Gastroesophageal sphincter (tissue), 4 donors: ENCODE measurements at regions not wholly inside any gene's neighbourhood (a gene's known extent, or its start where the extent isn't known, plus 50 kb on each side); places are given as distances from the start of the nearest gene placed in this dataset.

Source experiments
- ATAC-seq: fragments of 150-250 bp; one replicate; pipeline ENCODE4 v1.9.1; 2016; ENCODE audit warnings: mild to moderate bottlenecking, moderate library complexity
- H3K27ac ChIP-seq, 4 donors: fragments of 200-600 bp; sonication (generic) in 3 of 4; 1 replicate in 3 of 4; 2 replicates in 1 of 4; pipeline ENCODE4 v1.5.1; 2016 to 2019
- H3K27me3 ChIP-seq: fragments of 200-600 bp; sonication (generic); one replicate; pipeline ENCODE4 v1.5.1; 2019
- H3K36me3 ChIP-seq, 2 donors: fragments of 200-600 bp; sonication (generic); one replicate each; pipeline ENCODE4 v1.5.1; 2019; ENCODE audit warnings: control low read depth in 1 of 2
- H3K4me1 ChIP-seq, 3 donors: fragments of 200-600 bp; sonication (generic); 1 replicate in 2 of 3; 2 replicates in 1 of 3; pipeline ENCODE4 v1.5.1; 2016 to 2019; ENCODE audit warnings: control low read depth in 2 of 3
- H3K4me3 ChIP-seq, 2 donors: fragments of 200-600 bp; sonication (generic); one replicate each; pipeline ENCODE4 v1.5.1; 2019; ENCODE audit warnings: mild to moderate bottlenecking in 1 of 2, moderate library complexity in 1 of 2
- H3K9me3 ChIP-seq, 3 donors: fragments of 200-600 bp; sonication (generic); one replicate each; pipeline ENCODE4 v1.5.1; 2017 to 2019; ENCODE audit warnings: control low read depth in 2 of 3
- EP300 ChIP-seq: sonication (generic); formaldehyde crosslinking; IDR thresholded peaks from one replicate; pipeline ENCODE4 v1.6.1; 2017; ENCODE audit warnings: antibody characterized with exemption, mild to moderate bottlenecking
- POLR2A ChIP-seq, 2 donors: fragments of 450-650 bp; IDR thresholded peaks; one replicate each; pipeline ENCODE4 v1.6.1; 2017; ENCODE audit warnings: antibody characterized with exemption in 2 of 2, mild to moderate bottlenecking in 2 of 2, moderate library complexity in 1 of 2
- POLR2AphosphoS5 ChIP-seq: sonication (generic); formaldehyde crosslinking; IDR thresholded peaks from one replicate; pipeline ENCODE4 v1.6.1; 2017; ENCODE audit warnings: antibody characterized with exemption
- WGBS, 2 donors: methylation state at CpG; one replicate each; pipeline ENCODE4 v1.1.5; 2018; ENCODE audit warnings: low coverage in 1 of 2; 5-methylcytosine and 5-hydroxymethylcytosine counted together
- TF ChIP-seq, protein P1 (sequence below), 4 experiments: fragments of 200-600 bp in 2 of 4; fragments of 450-650 bp in 2 of 4; sonication (generic) in 1 of 4; IDR thresholded peaks; one replicate each; pipeline ENCODE4 v1.5.1; 2017 to 2019; ENCODE audit warnings: antibody characterized with exemption in 4 of 4, mild to moderate bottlenecking in 2 of 4, moderate library complexity in 2 of 4

DNA sequence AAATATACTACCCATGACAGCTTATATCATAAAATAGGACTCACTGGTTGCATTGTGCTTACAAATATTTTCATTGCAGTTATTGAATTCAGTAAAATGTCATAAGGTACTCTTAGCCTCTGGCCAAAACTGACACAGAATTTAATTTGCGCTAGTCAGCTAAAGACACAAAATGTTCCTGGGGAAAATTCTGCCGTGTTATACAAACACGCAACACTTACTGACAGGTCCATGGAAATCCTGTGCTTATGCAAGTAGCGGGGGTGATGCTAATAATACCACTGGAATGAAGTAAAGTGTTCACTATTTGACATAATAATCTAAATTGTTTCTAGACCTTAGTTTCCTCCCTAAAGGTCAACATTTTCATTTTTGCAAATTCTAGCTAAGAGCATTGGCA, 354.4 kb upstream of the RSPO3 start:
- TF ChIP-seq POLR2AphosphoS5 (peak; percentile 93), POLR2A (IDR thresholded peaks at IDR 0.05) (no peak), EP300 (peak; percentile 81)
- TF ChIP-seq, protein P1, sequence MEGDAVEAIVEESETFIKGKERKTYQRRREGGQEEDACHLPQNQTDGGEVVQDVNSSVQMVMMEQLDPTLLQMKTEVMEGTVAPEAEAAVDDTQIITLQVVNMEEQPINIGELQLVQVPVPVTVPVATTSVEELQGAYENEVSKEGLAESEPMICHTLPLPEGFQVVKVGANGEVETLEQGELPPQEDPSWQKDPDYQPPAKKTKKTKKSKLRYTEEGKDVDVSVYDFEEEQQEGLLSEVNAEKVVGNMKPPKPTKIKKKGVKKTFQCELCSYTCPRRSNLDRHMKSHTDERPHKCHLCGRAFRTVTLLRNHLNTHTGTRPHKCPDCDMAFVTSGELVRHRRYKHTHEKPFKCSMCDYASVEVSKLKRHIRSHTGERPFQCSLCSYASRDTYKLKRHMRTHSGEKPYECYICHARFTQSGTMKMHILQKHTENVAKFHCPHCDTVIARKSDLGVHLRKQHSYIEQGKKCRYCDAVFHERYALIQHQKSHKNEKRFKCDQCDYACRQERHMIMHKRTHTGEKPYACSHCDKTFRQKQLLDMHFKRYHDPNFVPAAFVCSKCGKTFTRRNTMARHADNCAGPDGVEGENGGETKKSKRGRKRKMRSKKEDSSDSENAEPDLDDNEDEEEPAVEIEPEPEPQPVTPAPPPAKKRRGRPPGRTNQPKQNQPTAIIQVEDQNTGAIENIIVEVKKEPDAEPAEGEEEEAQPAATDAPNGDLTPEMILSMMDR (IDR thresholded peaks at IDR 0.05): no peak
- H3K27me3 ChIP-seq: no peaks in the 10 kb centered on the region
- H3K9me3 ChIP-seq: no peaks in the 10 kb centered on the region
- H3K4me3 ChIP-seq: no peak overlapping the region
- WGBS, 2 donors: 12 to 29% methylated on average over 4 of the region's 4 CpGs
- ATAC-seq: peak; percentile 90
- H3K27ac ChIP-seq: peak overlapping the region; percentile 81 to 86 (median 84)
- no peaks in the 10 kb centered on the region for H3K36me3 ChIP-seq
- H3K4me1 ChIP-seq: peaks cover 17 to 62% (median 31%) of the 10 kb centered on the region in 3 donors

DNA sequence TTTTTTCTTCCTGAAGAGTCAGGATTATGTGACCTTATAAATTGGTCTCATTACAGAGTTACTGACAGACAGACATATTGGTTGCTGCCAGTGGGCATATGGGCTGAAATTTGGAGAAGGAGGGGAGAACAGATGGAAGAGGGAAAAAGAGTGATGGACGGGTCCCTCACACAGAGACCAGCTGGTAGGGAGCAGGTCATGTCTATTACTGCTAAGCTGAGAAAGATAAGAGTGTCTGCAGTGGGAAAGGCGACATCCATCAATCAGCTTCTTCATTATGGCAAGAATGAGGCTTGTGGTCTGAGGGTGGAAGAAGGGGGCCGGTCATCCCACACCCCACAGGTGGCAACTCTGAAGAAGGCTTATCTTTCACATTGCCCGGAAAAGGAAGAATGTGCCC, 353.8 kb upstream of the RSPO3 start:
- Histone ChIP-seq H3K4me3 (no peak overlapping the region), H3K27me3 (no peaks in the 10 kb centered on the region), H3K27ac (peak overlapping the region; percentile 81 to 86 (median 84)), H3K36me3 (no peaks in the 10 kb centered on the region), H3K9me3 (no peaks in the 10 kb centered on the region), H3K4me1 (peaks cover 17 to 62% (median 31%) of the 10 kb centered on the region in 3 donors)
- no peak for ATAC-seq
- 66 to 72% methylated on average over 3 to 4 of the region's 4 CpGs for WGBS, 2 donors
- TF ChIP-seq EP300 (no peak), POLR2AphosphoS5 (no peak), POLR2A (IDR thresholded peaks at IDR 0.05) (no peak)
- TF ChIP-seq, protein P1 (IDR thresholded peaks at IDR 0.05): no peak

DNA sequence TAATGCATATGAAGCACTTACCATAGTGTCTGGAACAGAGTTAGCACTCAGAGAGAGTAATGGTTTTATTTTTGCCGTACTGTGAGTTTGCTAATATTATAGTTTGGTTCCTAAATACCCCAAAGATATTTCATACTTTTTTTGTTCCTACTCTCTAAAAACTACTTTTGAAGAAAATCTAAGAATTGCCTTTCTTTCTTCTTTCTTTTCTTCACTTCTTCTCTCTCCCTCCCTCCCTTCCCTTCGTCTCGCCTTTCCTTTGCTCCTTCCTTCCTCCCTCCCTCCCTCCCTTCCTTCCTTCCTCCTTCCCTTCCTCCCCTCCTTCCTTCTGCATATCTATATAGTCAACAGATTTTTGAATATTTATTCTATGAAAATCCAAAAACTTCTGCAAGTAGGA, 351.7 kb upstream of the RSPO3 start:
- H3K9me3 ChIP-seq: no peaks in the 10 kb centered on the region
- TF ChIP-seq POLR2A (IDR thresholded peaks at IDR 0.05) (no peak), EP300 (no peak), POLR2AphosphoS5 (no peak)
- TF ChIP-seq, protein P1 (IDR thresholded peaks at IDR 0.05): no peak
- H3K27me3 ChIP-seq: no peaks in the 10 kb centered on the region
- 87 to 100% methylated on average over 1 to 3 of the region's 3 CpGs for WGBS, 2 donors
- H3K36me3 ChIP-seq: no peaks in the 10 kb centered on the region
- ATAC-seq: no peak
- H3K27ac ChIP-seq: peak overlapping the region in 1 of 4 donors; percentile 49
- peaks cover 16 to 51% (median 24%) of the 10 kb centered on the region in 3 donors for H3K4me1 ChIP-seq
- no peak overlapping the region for H3K4me3 ChIP-seq

DNA sequence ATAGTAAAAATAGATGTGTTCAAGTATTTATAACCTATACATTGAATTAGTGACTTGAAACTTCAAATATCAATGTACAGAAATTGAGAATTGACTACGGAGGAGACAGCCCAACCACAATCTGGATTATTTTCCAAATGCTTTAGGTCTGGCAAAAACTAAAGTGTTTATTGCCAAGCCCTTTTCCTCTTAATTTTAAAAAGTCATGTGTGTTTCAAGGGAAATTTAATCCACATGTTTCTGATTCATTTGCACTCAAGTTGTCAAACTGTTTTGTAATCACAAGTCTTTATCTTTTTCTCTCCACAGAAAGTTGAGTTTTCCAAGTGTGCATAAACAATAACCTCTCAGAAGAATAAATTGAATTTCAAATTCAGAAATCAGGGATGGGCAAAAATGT, 350.8 kb upstream of the RSPO3 start:
- H3K36me3 ChIP-seq: no peaks in the 10 kb centered on the region
- 29 to 60% methylated on average over 1 of the region's 1 CpG for WGBS, 2 donors
- peaks cover 12 to 51% (median 20%) of the 10 kb centered on the region in 3 donors for H3K4me1 ChIP-seq
- no peaks in the 10 kb centered on the region for H3K9me3 ChIP-seq
- no peak overlapping the region for H3K4me3 ChIP-seq
- no peaks in the 10 kb centered on the region for H3K27me3 ChIP-seq
- H3K27ac ChIP-seq: peak overlapping the region in 1 of 4 donors; percentile 35
- no peak for ATAC-seq
- TF ChIP-seq POLR2A (IDR thresholded peaks at IDR 0.05): no peak

DNA sequence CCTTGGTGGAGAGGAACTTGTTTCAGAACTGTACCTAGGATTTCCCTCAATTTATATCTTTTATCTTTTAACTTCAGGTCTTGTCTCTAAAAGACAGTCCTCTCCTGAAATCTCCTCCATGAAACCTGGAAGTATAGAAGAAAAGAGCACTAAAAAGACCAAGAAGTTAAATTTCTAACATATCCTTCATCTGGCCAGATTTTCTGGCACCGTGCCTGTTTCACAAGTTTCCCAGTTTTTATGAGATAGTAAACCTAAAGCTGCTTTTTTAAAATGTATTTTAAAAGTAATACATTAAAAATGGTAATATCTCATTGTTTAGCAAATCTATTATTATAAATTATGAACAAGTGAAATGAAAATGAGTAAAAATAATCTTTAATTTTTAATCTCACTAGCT, 348.3 kb upstream of the RSPO3 start:
- no peak for ATAC-seq
- Histone ChIP-seq H3K4me3 (no peak overlapping the region), H3K36me3 (no peaks in the 10 kb centered on the region), H3K4me1 (peaks cover 2 to 45% (median 2%) of the 10 kb centered on the region in 3 donors), H3K9me3 (no peaks in the 10 kb centered on the region), H3K27ac (no peak overlapping the region), H3K27me3 (no peaks in the 10 kb centered on the region)
- TF ChIP-seq, protein P1 (IDR thresholded peaks at IDR 0.05): no peak
- TF ChIP-seq POLR2A (IDR thresholded peaks at IDR 0.05): no peak
- TF ChIP-seq POLR2AphosphoS5: no peak
- no peak for TF ChIP-seq EP300
- 35 to 36% methylated on average over 1 of the region's 1 CpG for WGBS, 2 donors
